ENCODE measurements at regions not wholly inside any gene's neighbourhood (a gene's known extent, or its start where the extent isn't known, plus 50 kb on each side); places are given as distances from the start of the nearest gene placed in this dataset.
"Not testable (repeated sequence)": the region's sequence is repeated elsewhere in the genome, so short reads cannot be mapped to it uniquely, and the experiment has no call there.

DNA sequence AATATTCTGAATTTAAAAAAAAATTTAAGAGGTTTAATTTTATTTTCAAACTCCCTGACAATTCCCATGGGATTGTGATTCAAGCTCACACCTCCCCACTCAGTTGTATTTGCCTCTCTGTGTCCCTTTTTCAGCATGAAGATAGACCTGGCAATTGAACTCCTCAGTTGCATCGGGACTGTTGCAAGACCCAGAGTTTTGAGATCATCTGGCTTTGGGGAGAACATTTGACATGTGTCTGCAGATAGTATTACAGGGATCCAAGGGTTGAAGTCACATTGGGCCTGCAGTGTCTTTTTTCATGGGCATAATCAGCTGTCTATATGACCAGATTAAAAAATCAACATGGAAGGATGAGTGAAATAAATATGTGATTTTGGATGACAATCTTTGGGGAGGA lies 91.1 kb upstream of the EOMES start:
- Histone ChIP-seq H3K27me3 (ENCODE audit: control insufficient read depth in 3 of 3, insufficient read depth in 3 of 3, low read length in 3 of 3) (no peaks in the 10 kb centered on the region), H3K4me3 (ENCODE audit: low read length in 3 of 3) (no peak overlapping the region), H3K36me3 (ENCODE audit: control insufficient read depth in 3 of 3, insufficient read depth in 3 of 3, low read length in 3 of 3) (no peaks in the 10 kb centered on the region), H3K4me1 (ENCODE audit: control insufficient read depth in 3 of 3, insufficient read depth in 3 of 3, low read length in 3 of 3) (no peaks in the 10 kb centered on the region), H3K9ac (ENCODE audit: low read depth in 1 of 3, low read length in 3 of 3) (no peak overlapping the region), H3K9me3 (ENCODE audit: control insufficient read depth in 3 of 3, low read length in 3 of 3) (no peaks in the 10 kb centered on the region), H3K27ac (ENCODE audit: low read depth, low read length) (no peak overlapping the region)

DNA sequence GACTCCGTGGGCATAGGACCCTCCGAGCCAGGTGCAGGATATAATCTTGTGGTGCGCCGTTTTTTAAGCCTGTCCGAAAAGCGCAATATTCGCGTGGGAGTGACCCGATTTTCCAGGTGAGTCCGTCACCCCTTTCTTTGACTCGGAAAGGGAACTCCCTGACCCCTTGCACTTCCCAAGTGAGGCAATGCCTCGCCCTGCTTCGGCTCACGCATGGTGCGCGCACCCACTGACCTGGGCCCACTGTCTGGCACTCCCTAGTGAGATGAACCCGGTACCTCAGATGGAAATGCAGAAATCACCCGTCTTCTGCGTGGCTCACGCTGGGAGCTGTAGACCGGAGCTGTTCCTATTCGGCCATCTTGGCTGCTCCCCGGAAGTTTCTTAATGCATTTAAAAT lies 99.5 kb upstream of the EOMES start:
- H3K36me3 ChIP-seq (ENCODE audit: control insufficient read depth in 3 of 3, insufficient read depth in 3 of 3, low read length in 3 of 3); H3K9me3 ChIP-seq (ENCODE audit: control insufficient read depth in 3 of 3, low read length in 3 of 3); H3K4me1 ChIP-seq (ENCODE audit: control insufficient read depth in 3 of 3, insufficient read depth in 3 of 3, low read length in 3 of 3); H3K27ac ChIP-seq (ENCODE audit: low read depth, low read length); H3K27me3 ChIP-seq (ENCODE audit: control insufficient read depth in 3 of 3, insufficient read depth in 3 of 3, low read length in 3 of 3); H3K9ac ChIP-seq (ENCODE audit: low read depth in 1 of 3, low read length in 3 of 3); H3K4me3 ChIP-seq (ENCODE audit: low read length in 3 of 3): not testable (repeated sequence)

DNA sequence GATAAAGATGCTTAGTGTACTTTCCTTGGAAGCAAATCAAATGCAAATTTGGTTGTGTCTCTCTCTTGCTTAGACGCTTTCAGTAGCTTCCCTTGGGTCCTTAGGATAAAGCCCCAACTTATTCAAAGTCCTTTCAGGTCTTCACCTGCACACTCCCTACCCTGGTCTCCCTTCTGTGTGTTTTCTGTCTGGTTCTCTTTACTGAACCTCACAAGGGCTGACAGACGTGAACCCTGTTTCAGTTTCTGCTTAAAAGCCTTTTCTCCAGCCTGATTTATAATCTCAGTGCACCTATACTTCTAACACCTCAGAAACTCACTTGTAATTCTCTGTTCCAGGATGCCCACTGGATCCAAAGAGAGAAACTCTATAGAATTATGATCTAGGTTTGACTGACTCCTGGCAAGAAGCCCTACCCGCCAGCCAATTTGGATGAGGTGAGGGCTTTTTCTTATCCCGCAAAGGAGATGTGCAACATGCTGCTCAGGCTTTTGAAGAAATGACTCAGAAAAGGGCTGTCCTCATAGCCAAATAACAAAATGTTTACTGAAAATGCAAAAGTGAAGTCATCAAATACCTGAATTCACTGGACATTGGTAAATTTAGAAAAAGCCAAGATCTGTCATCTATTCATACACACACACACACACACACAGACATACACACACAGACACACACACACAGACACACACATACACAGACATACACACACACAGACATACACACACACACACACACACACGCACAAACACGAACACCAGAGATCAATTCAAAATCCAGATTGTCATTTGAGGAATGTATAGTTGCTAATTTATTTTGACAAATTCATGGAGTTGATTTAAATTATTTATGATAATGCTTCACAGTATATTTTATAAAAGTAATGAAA lies 102.4 kb upstream of the EOMES start:
- Histone ChIP-seq H3K4me3 (ENCODE audit: low read length in 3 of 3) (no peak overlapping the region), H3K27ac (ENCODE audit: low read depth, low read length) (no peak overlapping the region), H3K27me3 (ENCODE audit: control insufficient read depth in 3 of 3, insufficient read depth in 3 of 3, low read length in 3 of 3) (no peaks in the 10 kb centered on the region), H3K4me1 (ENCODE audit: control insufficient read depth in 3 of 3, insufficient read depth in 3 of 3, low read length in 3 of 3) (no peaks in the 10 kb centered on the region), H3K9me3 (ENCODE audit: control insufficient read depth in 3 of 3, low read length in 3 of 3) (no peaks in the 10 kb centered on the region), H3K9ac (ENCODE audit: low read depth in 1 of 3, low read length in 3 of 3) (no peak overlapping the region), H3K36me3 (ENCODE audit: control insufficient read depth in 3 of 3, insufficient read depth in 3 of 3, low read length in 3 of 3) (no peaks in the 10 kb centered on the region)

DNA sequence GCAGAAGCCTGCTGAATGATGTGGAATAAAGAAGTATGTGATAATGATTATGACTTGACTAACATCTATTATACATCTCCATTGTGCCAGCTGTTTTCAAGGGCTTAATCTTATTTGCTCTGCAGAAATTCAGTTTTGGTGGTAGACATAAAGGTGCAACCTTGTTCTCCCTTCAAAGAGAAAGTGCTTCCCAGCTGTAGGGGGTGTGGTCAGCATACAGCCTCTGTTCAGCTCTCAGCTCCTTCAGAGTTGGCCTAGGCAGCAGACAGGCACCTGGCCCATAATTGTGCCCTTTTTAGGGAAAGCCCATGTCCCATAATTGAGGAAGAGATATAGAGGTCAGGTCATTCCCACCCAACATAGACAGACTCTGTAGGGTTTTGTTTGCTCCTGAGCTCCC lies 104.3 kb upstream of the EOMES start:
- H3K27ac ChIP-seq (ENCODE audit: low read depth, low read length), result no peak overlapping the region

DNA sequence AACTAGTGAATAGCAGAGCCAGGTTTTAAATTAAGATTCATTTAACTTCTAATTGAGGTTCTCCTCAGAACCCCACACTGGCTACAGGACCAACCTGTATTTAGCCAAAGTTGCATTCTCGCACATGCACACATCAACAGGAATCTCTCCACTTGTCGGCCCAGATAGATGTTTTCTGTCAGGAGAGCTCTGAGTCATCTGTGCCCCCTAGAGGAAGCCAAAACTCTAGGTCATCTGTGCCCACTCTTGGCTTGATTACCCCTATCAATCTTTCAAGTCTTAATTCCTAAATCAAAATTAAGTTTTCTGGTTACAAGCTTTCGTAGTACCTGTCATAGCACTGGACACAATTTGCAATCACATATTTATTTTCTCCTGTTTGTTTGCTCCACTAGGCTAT lies 104.9 kb upstream of the EOMES start:
- no peak overlapping the region for H3K9ac ChIP-seq (ENCODE audit: low read depth in 1 of 3, low read length in 3 of 3)
- H3K4me3 ChIP-seq (ENCODE audit: low read length in 3 of 3), result no peak overlapping the region
- no peaks in the 10 kb centered on the region for H3K4me1 ChIP-seq (ENCODE audit: control insufficient read depth in 3 of 3, insufficient read depth in 3 of 3, low read length in 3 of 3)
- H3K27ac ChIP-seq (ENCODE audit: low read depth, low read length), result no peak overlapping the region
- H3K36me3 ChIP-seq (ENCODE audit: control insufficient read depth in 3 of 3, insufficient read depth in 3 of 3, low read length in 3 of 3), result no peaks in the 10 kb centered on the region
- H3K27me3 ChIP-seq (ENCODE audit: control insufficient read depth in 3 of 3, insufficient read depth in 3 of 3, low read length in 3 of 3), result no peaks in the 10 kb centered on the region
- H3K9me3 ChIP-seq (ENCODE audit: control insufficient read depth in 3 of 3, low read length in 3 of 3), result no peaks in the 10 kb centered on the region

More for the DNA sequence above, 104.3 kb upstream of the EOMES start:
- Histone ChIP-seq H3K9me3 (ENCODE audit: control insufficient read depth in 3 of 3, low read length in 3 of 3) (no peaks in the 10 kb centered on the region), H3K4me1 (ENCODE audit: control insufficient read depth in 3 of 3, insufficient read depth in 3 of 3, low read length in 3 of 3) (no peaks in the 10 kb centered on the region), H3K4me3 (ENCODE audit: low read length in 3 of 3) (no peak overlapping the region), H3K27me3 (ENCODE audit: control insufficient read depth in 3 of 3, insufficient read depth in 3 of 3, low read length in 3 of 3) (no peaks in the 10 kb centered on the region), H3K36me3 (ENCODE audit: control insufficient read depth in 3 of 3, insufficient read depth in 3 of 3, low read length in 3 of 3) (no peaks in the 10 kb centered on the region), H3K9ac (ENCODE audit: low read depth in 1 of 3, low read length in 3 of 3) (no peak overlapping the region)

DNA sequence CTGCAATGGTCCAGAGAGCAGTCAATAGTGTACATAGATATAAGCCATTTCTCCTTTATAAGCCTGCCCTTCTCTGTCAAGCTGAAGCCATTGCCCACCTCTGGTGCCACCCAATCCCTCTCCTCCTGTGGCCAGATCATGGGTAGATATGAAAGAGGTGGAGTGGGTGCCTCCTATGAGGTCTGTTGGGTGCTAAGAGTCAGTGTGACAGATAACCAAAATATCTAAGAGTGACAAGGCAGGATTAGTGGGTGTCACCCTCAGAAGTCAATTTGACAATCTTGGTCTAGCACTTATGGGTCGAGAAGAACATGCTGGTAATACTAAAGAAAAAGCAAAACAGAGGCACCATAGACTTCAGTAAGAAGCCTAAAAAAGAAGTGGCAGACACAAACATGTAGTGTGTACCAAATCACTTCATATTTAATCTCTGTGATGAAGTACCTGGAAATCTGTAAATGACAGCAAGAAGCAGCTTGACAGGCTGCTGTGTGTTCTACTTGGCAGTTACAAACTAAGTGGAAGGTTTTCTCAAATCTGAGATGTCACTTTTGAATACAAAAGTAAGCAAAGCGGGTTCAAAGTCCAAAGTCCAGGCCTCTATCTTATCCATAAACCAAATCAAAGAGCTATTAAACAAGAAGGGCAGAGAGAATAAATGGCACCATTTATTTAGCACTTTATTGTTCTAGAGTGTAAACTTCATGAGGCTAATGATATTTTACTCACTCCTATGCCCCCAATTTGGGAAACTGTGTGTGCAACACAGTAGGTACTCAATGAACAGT lies 118.9 kb upstream of the EOMES start:
- Histone ChIP-seq H3K9me3 (ENCODE audit: control insufficient read depth in 3 of 3, low read length in 3 of 3) (no peaks in the 10 kb centered on the region), H3K4me3 (ENCODE audit: low read length in 3 of 3) (no peak overlapping the region), H3K27ac (ENCODE audit: low read depth, low read length) (no peak overlapping the region), H3K4me1 (ENCODE audit: control insufficient read depth in 3 of 3, insufficient read depth in 3 of 3, low read length in 3 of 3) (no peaks in the 10 kb centered on the region), H3K36me3 (ENCODE audit: control insufficient read depth in 3 of 3, insufficient read depth in 3 of 3, low read length in 3 of 3) (no peaks in the 10 kb centered on the region), H3K9ac (ENCODE audit: low read depth in 1 of 3, low read length in 3 of 3) (no peak overlapping the region), H3K27me3 (ENCODE audit: control insufficient read depth in 3 of 3, insufficient read depth in 3 of 3, low read length in 3 of 3) (no peaks in the 10 kb centered on the region)

- H3K4me1 ChIP-seq (ENCODE audit: control insufficient read depth in 3 of 3, insufficient read depth in 3 of 3, low read length in 3 of 3), result no peaks in the 10 kb centered on the region
- H3K4me3 ChIP-seq (ENCODE audit: low read length in 3 of 3), result no peak overlapping the region
- no peak overlapping the region for H3K9ac ChIP-seq (ENCODE audit: low read depth in 1 of 3, low read length in 3 of 3)
- no peaks in the 10 kb centered on the region for H3K27me3 ChIP-seq (ENCODE audit: control insufficient read depth in 3 of 3, insufficient read depth in 3 of 3, low read length in 3 of 3)
- no peak overlapping the region for H3K27ac ChIP-seq (ENCODE audit: low read depth, low read length)
- H3K9me3 ChIP-seq (ENCODE audit: control insufficient read depth in 3 of 3, low read length in 3 of 3), result no peaks in the 10 kb centered on the region
- H3K36me3 ChIP-seq (ENCODE audit: control insufficient read depth in 3 of 3, insufficient read depth in 3 of 3, low read length in 3 of 3), result no peaks in the 10 kb centered on the region
These were observed 122.0 kb upstream of the EOMES start for GRCh38 chr3:27844052-27844675.

DNA sequence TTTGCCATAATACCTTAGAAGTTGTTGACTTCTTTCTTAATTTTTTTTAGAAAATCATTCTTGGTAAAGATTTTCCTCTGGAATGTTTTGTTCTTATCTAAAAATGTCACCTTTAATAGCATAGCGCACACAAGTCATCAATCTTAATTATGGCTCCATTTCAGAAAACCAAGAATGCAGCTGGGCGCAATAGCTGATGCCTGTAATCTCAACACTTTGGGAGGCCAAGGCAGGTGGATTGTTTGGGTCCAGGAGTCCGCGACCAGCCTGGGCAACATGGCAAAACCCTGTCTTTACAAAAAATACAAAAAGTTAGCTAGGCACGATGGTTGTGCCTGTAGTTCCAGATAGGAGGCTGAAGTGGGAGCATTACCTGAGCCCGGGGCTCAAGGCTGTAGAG lies 125.6 kb upstream of the EOMES start:
- no peak overlapping the region for H3K27ac ChIP-seq (ENCODE audit: low read depth, low read length)

GRCh38 chr3:27848826-27849225 lies 126.7 kb upstream of the EOMES start:
- Histone ChIP-seq H3K36me3 (ENCODE audit: control insufficient read depth in 3 of 3, insufficient read depth in 3 of 3, low read length in 3 of 3) (no peaks in the 10 kb centered on the region), H3K27me3 (ENCODE audit: control insufficient read depth in 3 of 3, insufficient read depth in 3 of 3, low read length in 3 of 3) (peaks cover 0 to 5% (median 0%) of the 10 kb centered on the region in 3 donors), H3K9me3 (ENCODE audit: control insufficient read depth in 3 of 3, low read length in 3 of 3) (no peaks in the 10 kb centered on the region), H3K4me1 (ENCODE audit: control insufficient read depth in 3 of 3, insufficient read depth in 3 of 3, low read length in 3 of 3) (no peaks in the 10 kb centered on the region), H3K4me3 (ENCODE audit: low read length in 3 of 3) (no peak overlapping the region), H3K9ac (ENCODE audit: low read depth in 1 of 3, low read length in 3 of 3) (no peak overlapping the region), H3K27ac (ENCODE audit: low read depth, low read length) (no peak overlapping the region)

More for the DNA sequence above, 125.6 kb upstream of the EOMES start:
- Histone ChIP-seq H3K9ac (ENCODE audit: low read depth in 1 of 3, low read length in 3 of 3) (no peak overlapping the region), H3K9me3 (ENCODE audit: control insufficient read depth in 3 of 3, low read length in 3 of 3) (no peaks in the 10 kb centered on the region), H3K4me3 (ENCODE audit: low read length in 3 of 3) (no peak overlapping the region), H3K36me3 (ENCODE audit: control insufficient read depth in 3 of 3, insufficient read depth in 3 of 3, low read length in 3 of 3) (no peaks in the 10 kb centered on the region), H3K4me1 (ENCODE audit: control insufficient read depth in 3 of 3, insufficient read depth in 3 of 3, low read length in 3 of 3) (no peaks in the 10 kb centered on the region), H3K27me3 (ENCODE audit: control insufficient read depth in 3 of 3, insufficient read depth in 3 of 3, low read length in 3 of 3) (peaks cover 0 to 5% (median 0%) of the 10 kb centered on the region in 3 donors)

DNA sequence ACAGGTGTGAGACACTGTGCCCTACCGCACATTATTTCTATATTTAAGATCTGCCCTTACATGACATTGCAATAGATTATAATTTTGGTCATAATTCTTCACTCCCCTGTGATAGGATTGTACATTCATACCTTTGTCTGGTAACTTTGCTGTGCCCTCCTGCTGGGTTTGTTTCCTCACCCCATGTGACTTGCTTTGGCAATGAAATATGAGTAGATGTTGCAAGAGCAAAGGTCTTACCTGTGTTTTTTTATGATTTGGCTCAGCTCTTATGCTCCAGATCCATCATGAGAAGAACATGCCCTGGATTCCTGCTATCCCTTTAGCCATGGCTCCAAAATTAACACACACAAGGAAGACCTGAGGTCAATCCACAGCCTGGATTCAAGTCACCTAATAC lies 137.7 kb upstream of the EOMES start:
- Histone ChIP-seq H3K27ac (ENCODE audit: low read depth, low read length) (no peak overlapping the region), H3K9ac (ENCODE audit: low read depth in 1 of 3, low read length in 3 of 3) (no peak overlapping the region), H3K9me3 (ENCODE audit: control insufficient read depth in 3 of 3, low read length in 3 of 3) (no peaks in the 10 kb centered on the region), H3K27me3 (ENCODE audit: control insufficient read depth in 3 of 3, insufficient read depth in 3 of 3, low read length in 3 of 3) (no peaks in the 10 kb centered on the region), H3K36me3 (ENCODE audit: control insufficient read depth in 3 of 3, insufficient read depth in 3 of 3, low read length in 3 of 3) (no peaks in the 10 kb centered on the region), H3K4me3 (ENCODE audit: low read length in 3 of 3) (no peak overlapping the region), H3K4me1 (ENCODE audit: control insufficient read depth in 3 of 3, insufficient read depth in 3 of 3, low read length in 3 of 3) (no peaks in the 10 kb centered on the region)
